HEK293 (cell line): ENCODE measurements at regions not wholly inside any gene's neighbourhood (a gene's known extent, or its start where the extent isn't known, plus 50 kb on each side); places are given as distances from the start of the nearest gene placed in this dataset.

Experiments used
- EGR2 ChIP-seq: fragments of 450-650 bp; formaldehyde crosslinking; IDR thresholded peaks from 2 replicates; pipeline ENCODE4 v1.5.1; 2016; ENCODE audit warnings: low read depth, missing biosample characterization, missing genetic modification characterization
- HOXD13 ChIP-seq: sonication (generic); formaldehyde crosslinking; IDR thresholded peaks from 2 replicates; pipeline ENCODE4 v1.8.0; 2022; ENCODE audit warnings: missing genetic modification reagents, borderline replicate concordance
- KLF7 ChIP-seq: fragments of 450-650 bp; formaldehyde crosslinking; IDR thresholded peaks from 2 replicates; pipeline ENCODE4 v1.5.1; 2016; ENCODE audit warnings: missing biosample characterization, missing genetic modification characterization, borderline replicate concordance
- MYNN ChIP-seq: fragments of 450-650 bp; formaldehyde crosslinking; IDR thresholded peaks from 2 replicates; pipeline ENCODE4 v1.5.1; 2016; ENCODE audit warnings: missing biosample characterization, missing genetic modification characterization, borderline replicate concordance
- REPIN1 ChIP-seq: fragments of 450-650 bp; formaldehyde crosslinking; IDR thresholded peaks from 2 replicates; pipeline ENCODE4 v1.5.1; 2017; ENCODE audit warnings: missing biosample characterization, missing genetic modification characterization, low read depth
- SCRT2 ChIP-seq: fragments of 450-650 bp; formaldehyde crosslinking; IDR thresholded peaks from 2 replicates; pipeline ENCODE4 v1.5.1; 2016; ENCODE audit warnings: missing biosample characterization, missing genetic modification characterization
- TRIM28 ChIP-seq: IDR thresholded peaks from 2 replicates; pipeline ENCODE4 v1.6.1; 2011; ENCODE audit warnings: low read length, control low read depth, borderline replicate concordance
- ZBTB1 ChIP-seq: fragments of 450-650 bp; formaldehyde crosslinking; IDR thresholded peaks from 2 replicates; pipeline ENCODE4 v1.5.1; 2016; ENCODE audit warnings: missing biosample characterization, missing genetic modification characterization
- ZBTB17 ChIP-seq: fragments of 450-650 bp; formaldehyde crosslinking; IDR thresholded peaks from 2 replicates; pipeline ENCODE4 v1.5.1; 2016; ENCODE audit warnings: missing biosample characterization, missing genetic modification characterization
- ZBTB48 ChIP-seq: fragments of 450-650 bp; formaldehyde crosslinking; IDR thresholded peaks from 2 replicates; pipeline ENCODE4 v1.5.1; 2016; ENCODE audit warnings: missing biosample characterization, missing genetic modification characterization
- ZEB2 ChIP-seq: fragments of 450-650 bp; formaldehyde crosslinking; IDR thresholded peaks from 2 replicates; pipeline ENCODE4 v1.5.1; 2016; ENCODE audit warnings: missing biosample characterization, missing genetic modification characterization
- ZFP37 ChIP-seq: fragments of 450-650 bp; formaldehyde crosslinking; IDR thresholded peaks from 2 replicates; pipeline ENCODE4 v1.5.1; 2016; ENCODE audit warnings: missing biosample characterization, missing genetic modification characterization
- ZNF140 ChIP-seq: fragments of 450-650 bp; formaldehyde crosslinking; IDR thresholded peaks from 2 replicates; pipeline ENCODE4 v1.5.1; 2016; ENCODE audit warnings: missing biosample characterization, missing genetic modification characterization
- ZNF16 ChIP-seq: fragments of 450-650 bp; formaldehyde crosslinking; IDR thresholded peaks from 2 replicates; pipeline ENCODE4 v1.5.1; 2016; ENCODE audit warnings: low read depth, missing biosample characterization, missing genetic modification characterization
- ZNF2 ChIP-seq: fragments of 450-650 bp; formaldehyde crosslinking; IDR thresholded peaks from 2 replicates; pipeline ENCODE4 v1.5.1; 2016; ENCODE audit warnings: missing biosample characterization, missing genetic modification characterization
- ZNF221 ChIP-seq: fragments of 450-650 bp; formaldehyde crosslinking; IDR thresholded peaks from 2 replicates; pipeline ENCODE4 v1.5.1; 2017; ENCODE audit warnings: missing biosample characterization, missing genetic modification characterization, borderline replicate concordance
- ZNF24 ChIP-seq: fragments of 450-650 bp; formaldehyde crosslinking; IDR thresholded peaks from 2 replicates; pipeline ENCODE4 v1.5.1; 2016; ENCODE audit warnings: missing biosample characterization, missing genetic modification characterization
- ZNF341 ChIP-seq: fragments of 450-650 bp; formaldehyde crosslinking; IDR thresholded peaks from 2 replicates; pipeline ENCODE4; 2016; ENCODE audit warnings: low read depth, missing biosample characterization, missing genetic modification characterization
- ZNF37A ChIP-seq: fragments of 450-650 bp; IDR thresholded peaks from 2 replicates; pipeline ENCODE4 v1.5.1; 2018; ENCODE audit warnings: missing biosample characterization, missing genetic modification characterization
- ZNF529 ChIP-seq: fragments of 450-650 bp; formaldehyde crosslinking; IDR thresholded peaks from 2 replicates; pipeline ENCODE4 v1.5.1; 2017; ENCODE audit warnings: missing genetic modification characterization, missing biosample characterization; ENCODE audit not compliant: insufficient replicate concordance
- ZNF530 ChIP-seq: fragments of 450-650 bp; formaldehyde crosslinking; IDR thresholded peaks from 2 replicates; pipeline ENCODE4 v1.5.1; 2016; ENCODE audit warnings: low read depth, missing biosample characterization, missing genetic modification characterization
- ZNF621 ChIP-seq: fragments of 450-650 bp; formaldehyde crosslinking; IDR thresholded peaks from 2 replicates; pipeline ENCODE4 v1.5.1; 2017; ENCODE audit warnings: missing biosample characterization, missing genetic modification characterization
- ZNF707 ChIP-seq: fragments of 450-650 bp; formaldehyde crosslinking; IDR thresholded peaks from 2 replicates; pipeline ENCODE4 v1.5.1; 2016; ENCODE audit warnings: missing biosample characterization, missing genetic modification characterization
- ZXDB ChIP-seq: fragments of 450-650 bp; formaldehyde crosslinking; IDR thresholded peaks from 2 replicates; pipeline ENCODE4 v1.5.1; 2016; ENCODE audit warnings: missing biosample characterization, missing genetic modification characterization
- TF ChIP-seq, protein P1 (sequence below): fragments of 450-650 bp; formaldehyde crosslinking; IDR thresholded peaks from 2 replicates; pipeline ENCODE4 v1.5.1; 2016; ENCODE audit warnings: missing biosample characterization, missing genetic modification characterization, borderline replicate concordance
- TF ChIP-seq, protein P2 (sequence below): fragments of 450-650 bp; formaldehyde crosslinking; IDR thresholded peaks from 2 replicates; pipeline ENCODE4 v1.5.1; 2016; ENCODE audit warnings: missing biosample characterization, missing genetic modification characterization
- TF ChIP-seq, protein P3 (sequence below): fragments of 450-650 bp; formaldehyde crosslinking; IDR thresholded peaks from 2 replicates; pipeline ENCODE4 v1.5.1; 2017; ENCODE audit warnings: missing biosample characterization, missing genetic modification characterization
- TF ChIP-seq, protein P4 (sequence below): fragments of 450-650 bp; formaldehyde crosslinking; IDR thresholded peaks from 2 replicates; pipeline ENCODE4 v1.5.1; 2016; ENCODE audit warnings: missing biosample characterization, missing genetic modification characterization
- TF ChIP-seq, protein P5 (sequence below): fragments of 450-650 bp; formaldehyde crosslinking; IDR thresholded peaks from 2 replicates; pipeline ENCODE4 v1.5.1; 2016; ENCODE audit warnings: missing biosample characterization, missing genetic modification characterization, low read depth

DNA sequence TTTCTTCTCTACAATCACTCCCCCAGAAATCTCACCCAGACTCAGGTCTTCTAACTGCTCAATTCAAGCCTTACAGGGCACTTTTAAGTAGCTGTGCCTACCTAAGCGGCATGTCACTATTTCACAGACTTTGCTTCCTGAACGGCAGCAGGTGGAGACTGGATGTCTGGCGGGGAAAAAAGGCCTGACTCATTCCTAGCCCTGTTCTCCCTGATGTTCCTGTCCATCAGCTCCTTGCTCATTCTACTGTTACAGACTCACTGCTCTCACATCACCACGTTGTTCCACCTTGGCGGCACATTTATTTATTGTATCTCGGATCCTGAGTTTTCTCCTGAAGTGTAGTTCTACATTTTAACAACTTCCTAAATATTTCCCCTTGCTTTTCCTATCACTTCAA is 52.6 kb upstream of the ATP11B start (continued):
- TF ChIP-seq, protein P1, sequence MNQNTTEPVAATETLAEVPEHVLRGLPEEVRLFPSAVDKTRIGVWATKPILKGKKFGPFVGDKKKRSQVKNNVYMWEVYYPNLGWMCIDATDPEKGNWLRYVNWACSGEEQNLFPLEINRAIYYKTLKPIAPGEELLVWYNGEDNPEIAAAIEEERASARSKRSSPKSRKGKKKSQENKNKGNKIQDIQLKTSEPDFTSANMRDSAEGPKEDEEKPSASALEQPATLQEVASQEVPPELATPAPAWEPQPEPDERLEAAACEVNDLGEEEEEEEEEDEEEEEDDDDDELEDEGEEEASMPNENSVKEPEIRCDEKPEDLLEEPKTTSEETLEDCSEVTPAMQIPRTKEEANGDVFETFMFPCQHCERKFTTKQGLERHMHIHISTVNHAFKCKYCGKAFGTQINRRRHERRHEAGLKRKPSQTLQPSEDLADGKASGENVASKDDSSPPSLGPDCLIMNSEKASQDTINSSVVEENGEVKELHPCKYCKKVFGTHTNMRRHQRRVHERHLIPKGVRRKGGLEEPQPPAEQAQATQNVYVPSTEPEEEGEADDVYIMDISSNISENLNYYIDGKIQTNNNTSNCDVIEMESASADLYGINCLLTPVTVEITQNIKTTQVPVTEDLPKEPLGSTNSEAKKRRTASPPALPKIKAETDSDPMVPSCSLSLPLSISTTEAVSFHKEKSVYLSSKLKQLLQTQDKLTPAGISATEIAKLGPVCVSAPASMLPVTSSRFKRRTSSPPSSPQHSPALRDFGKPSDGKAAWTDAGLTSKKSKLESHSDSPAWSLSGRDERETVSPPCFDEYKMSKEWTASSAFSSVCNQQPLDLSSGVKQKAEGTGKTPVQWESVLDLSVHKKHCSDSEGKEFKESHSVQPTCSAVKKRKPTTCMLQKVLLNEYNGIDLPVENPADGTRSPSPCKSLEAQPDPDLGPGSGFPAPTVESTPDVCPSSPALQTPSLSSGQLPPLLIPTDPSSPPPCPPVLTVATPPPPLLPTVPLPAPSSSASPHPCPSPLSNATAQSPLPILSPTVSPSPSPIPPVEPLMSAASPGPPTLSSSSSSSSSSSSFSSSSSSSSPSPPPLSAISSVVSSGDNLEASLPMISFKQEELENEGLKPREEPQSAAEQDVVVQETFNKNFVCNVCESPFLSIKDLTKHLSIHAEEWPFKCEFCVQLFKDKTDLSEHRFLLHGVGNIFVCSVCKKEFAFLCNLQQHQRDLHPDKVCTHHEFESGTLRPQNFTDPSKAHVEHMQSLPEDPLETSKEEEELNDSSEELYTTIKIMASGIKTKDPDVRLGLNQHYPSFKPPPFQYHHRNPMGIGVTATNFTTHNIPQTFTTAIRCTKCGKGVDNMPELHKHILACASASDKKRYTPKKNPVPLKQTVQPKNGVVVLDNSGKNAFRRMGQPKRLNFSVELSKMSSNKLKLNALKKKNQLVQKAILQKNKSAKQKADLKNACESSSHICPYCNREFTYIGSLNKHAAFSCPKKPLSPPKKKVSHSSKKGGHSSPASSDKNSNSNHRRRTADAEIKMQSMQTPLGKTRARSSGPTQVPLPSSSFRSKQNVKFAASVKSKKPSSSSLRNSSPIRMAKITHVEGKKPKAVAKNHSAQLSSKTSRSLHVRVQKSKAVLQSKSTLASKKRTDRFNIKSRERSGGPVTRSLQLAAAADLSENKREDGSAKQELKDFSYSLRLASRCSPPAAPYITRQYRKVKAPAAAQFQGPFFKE (tag by site-specific recombination) = no peak
- TF ChIP-seq MYNN (tag by site-specific recombination) = no peak
- no peak for TF ChIP-seq ZNF16 (tag by site-specific recombination)
- no peak for TF ChIP-seq ZNF707 (tag by site-specific recombination)
- no peak for TF ChIP-seq EGR2
- no peak for TF ChIP-seq ZBTB48 (tag by site-specific recombination)
- TF ChIP-seq, protein P2, sequence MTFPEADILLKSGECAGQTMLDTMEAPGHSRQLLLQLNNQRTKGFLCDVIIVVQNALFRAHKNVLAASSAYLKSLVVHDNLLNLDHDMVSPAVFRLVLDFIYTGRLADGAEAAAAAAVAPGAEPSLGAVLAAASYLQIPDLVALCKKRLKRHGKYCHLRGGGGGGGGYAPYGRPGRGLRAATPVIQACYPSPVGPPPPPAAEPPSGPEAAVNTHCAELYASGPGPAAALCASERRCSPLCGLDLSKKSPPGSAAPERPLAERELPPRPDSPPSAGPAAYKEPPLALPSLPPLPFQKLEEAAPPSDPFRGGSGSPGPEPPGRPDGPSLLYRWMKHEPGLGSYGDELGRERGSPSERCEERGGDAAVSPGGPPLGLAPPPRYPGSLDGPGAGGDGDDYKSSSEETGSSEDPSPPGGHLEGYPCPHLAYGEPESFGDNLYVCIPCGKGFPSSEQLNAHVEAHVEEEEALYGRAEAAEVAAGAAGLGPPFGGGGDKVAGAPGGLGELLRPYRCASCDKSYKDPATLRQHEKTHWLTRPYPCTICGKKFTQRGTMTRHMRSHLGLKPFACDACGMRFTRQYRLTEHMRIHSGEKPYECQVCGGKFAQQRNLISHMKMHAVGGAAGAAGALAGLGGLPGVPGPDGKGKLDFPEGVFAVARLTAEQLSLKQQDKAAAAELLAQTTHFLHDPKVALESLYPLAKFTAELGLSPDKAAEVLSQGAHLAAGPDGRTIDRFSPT (tag by site-specific recombination) = peak; percentile 68
- no peak for TF ChIP-seq REPIN1
- TF ChIP-seq KLF7 (tag by site-specific recombination) = no peak
- peak; percentile 69; the same call in 1 of the 2 replicates for TF ChIP-seq TRIM28
- TF ChIP-seq, protein P3, sequence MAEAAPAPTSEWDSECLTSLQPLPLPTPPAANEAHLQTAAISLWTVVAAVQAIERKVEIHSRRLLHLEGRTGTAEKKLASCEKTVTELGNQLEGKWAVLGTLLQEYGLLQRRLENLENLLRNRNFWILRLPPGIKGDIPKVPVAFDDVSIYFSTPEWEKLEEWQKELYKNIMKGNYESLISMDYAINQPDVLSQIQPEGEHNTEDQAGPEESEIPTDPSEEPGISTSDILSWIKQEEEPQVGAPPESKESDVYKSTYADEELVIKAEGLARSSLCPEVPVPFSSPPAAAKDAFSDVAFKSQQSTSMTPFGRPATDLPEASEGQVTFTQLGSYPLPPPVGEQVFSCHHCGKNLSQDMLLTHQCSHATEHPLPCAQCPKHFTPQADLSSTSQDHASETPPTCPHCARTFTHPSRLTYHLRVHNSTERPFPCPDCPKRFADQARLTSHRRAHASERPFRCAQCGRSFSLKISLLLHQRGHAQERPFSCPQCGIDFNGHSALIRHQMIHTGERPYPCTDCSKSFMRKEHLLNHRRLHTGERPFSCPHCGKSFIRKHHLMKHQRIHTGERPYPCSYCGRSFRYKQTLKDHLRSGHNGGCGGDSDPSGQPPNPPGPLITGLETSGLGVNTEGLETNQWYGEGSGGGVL (tag by site-specific recombination) = no peak
- TF ChIP-seq, protein P4, sequence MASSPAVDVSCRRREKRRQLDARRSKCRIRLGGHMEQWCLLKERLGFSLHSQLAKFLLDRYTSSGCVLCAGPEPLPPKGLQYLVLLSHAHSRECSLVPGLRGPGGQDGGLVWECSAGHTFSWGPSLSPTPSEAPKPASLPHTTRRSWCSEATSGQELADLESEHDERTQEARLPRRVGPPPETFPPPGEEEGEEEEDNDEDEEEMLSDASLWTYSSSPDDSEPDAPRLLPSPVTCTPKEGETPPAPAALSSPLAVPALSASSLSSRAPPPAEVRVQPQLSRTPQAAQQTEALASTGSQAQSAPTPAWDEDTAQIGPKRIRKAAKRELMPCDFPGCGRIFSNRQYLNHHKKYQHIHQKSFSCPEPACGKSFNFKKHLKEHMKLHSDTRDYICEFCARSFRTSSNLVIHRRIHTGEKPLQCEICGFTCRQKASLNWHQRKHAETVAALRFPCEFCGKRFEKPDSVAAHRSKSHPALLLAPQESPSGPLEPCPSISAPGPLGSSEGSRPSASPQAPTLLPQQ (tag by site-specific recombination) = no peak
- no peak for TF ChIP-seq ZNF341
- TF ChIP-seq ZFP37 (tag by site-specific recombination) = peak; percentile 29; the same call in 1 of the 2 replicates
- TF ChIP-seq SCRT2 (tag by site-specific recombination) = peak; percentile 23; the same call in 1 of the 2 replicates
- TF ChIP-seq HOXD13 (CRISPR knock-in tag) = no peak
- no peak for TF ChIP-seq ZNF529 (tag by site-specific recombination)
- no peak for TF ChIP-seq ZXDB
- TF ChIP-seq, protein P5, sequence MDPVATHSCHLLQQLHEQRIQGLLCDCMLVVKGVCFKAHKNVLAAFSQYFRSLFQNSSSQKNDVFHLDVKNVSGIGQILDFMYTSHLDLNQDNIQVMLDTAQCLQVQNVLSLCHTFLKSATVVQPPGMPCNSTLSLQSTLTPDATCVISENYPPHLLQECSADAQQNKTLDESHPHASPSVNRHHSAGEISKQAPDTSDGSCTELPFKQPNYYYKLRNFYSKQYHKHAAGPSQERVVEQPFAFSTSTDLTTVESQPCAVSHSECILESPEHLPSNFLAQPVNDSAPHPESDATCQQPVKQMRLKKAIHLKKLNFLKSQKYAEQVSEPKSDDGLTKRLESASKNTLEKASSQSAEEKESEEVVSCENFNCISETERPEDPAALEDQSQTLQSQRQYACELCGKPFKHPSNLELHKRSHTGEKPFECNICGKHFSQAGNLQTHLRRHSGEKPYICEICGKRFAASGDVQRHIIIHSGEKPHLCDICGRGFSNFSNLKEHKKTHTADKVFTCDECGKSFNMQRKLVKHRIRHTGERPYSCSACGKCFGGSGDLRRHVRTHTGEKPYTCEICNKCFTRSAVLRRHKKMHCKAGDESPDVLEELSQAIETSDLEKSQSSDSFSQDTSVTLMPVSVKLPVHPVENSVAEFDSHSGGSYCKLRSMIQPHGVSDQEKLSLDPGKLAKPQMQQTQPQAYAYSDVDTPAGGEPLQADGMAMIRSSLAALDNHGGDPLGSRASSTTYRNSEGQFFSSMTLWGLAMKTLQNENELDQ (tag by site-specific recombination) = no peak
- TF ChIP-seq ZBTB17 (tag by site-specific recombination) = peak; percentile 77
- TF ChIP-seq ZNF221 (tag by site-specific recombination) = no peak
- TF ChIP-seq ZNF24 (tag by site-specific recombination) = no peak
- TF ChIP-seq ZNF2 (tag by site-specific recombination) = no peak
- no peak for TF ChIP-seq ZBTB1 (tag by site-specific recombination)
- no peak for TF ChIP-seq ZNF530
- TF ChIP-seq ZNF140 (tag by site-specific recombination) = no peak
- no peak for TF ChIP-seq ZNF621 (tag by site-specific recombination)
- no peak for TF ChIP-seq ZEB2 (tag by site-specific recombination)
- TF ChIP-seq ZNF37A (tag by site-specific recombination) = no peak
